ENCODE measurements at regions not wholly inside any gene's neighbourhood (a gene's known extent, or its start where the extent isn't known, plus 50 kb on each side); places are given as distances from the start of the nearest gene placed in this dataset.

DNA sequence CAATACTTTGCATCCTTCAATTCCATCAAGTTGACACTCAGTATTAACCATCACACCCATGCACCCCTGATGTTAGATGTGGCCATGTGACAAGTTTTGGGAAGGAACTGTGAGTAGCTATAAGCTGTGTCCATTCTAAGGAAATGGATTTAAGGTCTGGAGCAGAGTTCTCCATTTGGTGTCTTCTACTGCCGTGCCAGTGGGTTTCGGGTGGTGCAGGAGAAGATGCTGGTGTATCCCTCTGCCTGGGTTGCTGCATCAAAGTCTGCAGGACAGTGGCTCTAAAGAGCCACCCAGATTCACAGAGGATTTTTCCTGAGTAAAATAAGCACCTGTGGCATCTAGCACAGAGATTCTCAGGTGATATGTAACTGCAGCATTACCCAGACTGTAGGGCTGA, 105.7 kb upstream of the IRS2 start:
- no peak overlapping the region for H3K27ac ChIP-seq
- TF ChIP-seq POLR2AphosphoS5 (IDR thresholded peaks at IDR 0.05): no peak
- TF ChIP-seq POLR2A (IDR thresholded peaks at IDR 0.05): no peak
- no peak for TF ChIP-seq CTCF (IDR thresholded peaks at IDR 0.05 in 8 of 11, conservative IDR thresholded peaks at IDR 0.05 in 3 of 11)
- H3K4me1 ChIP-seq: no peaks in the 10 kb centered on the region
- H3K27me3 ChIP-seq (replicated peaks in 1 of 7): no peaks in the 10 kb centered on the region
- H3K36me3 ChIP-seq: no peaks in the 10 kb centered on the region
- H3K9me3 ChIP-seq: peaks cover 0 to 13% (median 7%) of the 10 kb centered on the region in 8 donors
- 95 to 100% (median 97%) methylated on average over 2 of the region's 2 CpGs for WGBS, 5 donors
- DNase-seq: no peak
- intact Hi-C loops (cut with DNase I; ENCODE audit: low total_unique reads): no loop called here
- H3K4me3 ChIP-seq: no peak overlapping the region

DNA sequence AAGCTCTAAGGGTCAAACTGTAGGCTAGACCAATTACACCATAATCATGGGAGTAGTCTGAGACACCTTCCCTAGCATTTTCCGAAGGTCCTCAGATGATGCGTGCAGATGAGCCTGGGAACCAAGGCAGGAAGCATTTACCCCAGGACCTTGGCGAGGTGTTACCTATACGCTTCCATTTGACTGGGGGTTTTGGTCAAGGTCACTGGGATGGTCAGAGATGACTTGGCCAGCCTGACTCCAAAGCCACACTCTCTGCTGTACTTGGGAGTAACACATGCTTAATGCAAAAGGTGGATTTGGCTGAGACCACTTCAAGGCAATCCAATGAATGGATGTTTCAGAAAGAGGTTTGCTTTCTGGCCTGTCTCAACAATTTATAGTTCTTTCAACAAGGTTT, 98.9 kb upstream of the IRS2 start:
- Histone ChIP-seq H3K36me3 (no peaks in the 10 kb centered on the region), H3K9me3 (peaks cover 0 to 13% (median 7%) of the 10 kb centered on the region in 8 donors), H3K27ac (no peak overlapping the region), H3K4me1 (no peaks in the 10 kb centered on the region), H3K27me3 (replicated peaks in 1 of 7) (no peaks in the 10 kb centered on the region), H3K4me3 (no peak overlapping the region)
- DNase-seq: no peak
- 79 to 98% (median 89%) methylated on average over 4 of the region's 4 CpGs for WGBS, 5 donors
- intact Hi-C loops (cut with DNase I; ENCODE audit: low total_unique reads): no loop called here
- no peak for TF ChIP-seq POLR2A (IDR thresholded peaks at IDR 0.05)
- no peak for TF ChIP-seq CTCF (IDR thresholded peaks at IDR 0.05 in 8 of 11, conservative IDR thresholded peaks at IDR 0.05 in 3 of 11)
- no peak for TF ChIP-seq POLR2AphosphoS5 (IDR thresholded peaks at IDR 0.05)

DNA sequence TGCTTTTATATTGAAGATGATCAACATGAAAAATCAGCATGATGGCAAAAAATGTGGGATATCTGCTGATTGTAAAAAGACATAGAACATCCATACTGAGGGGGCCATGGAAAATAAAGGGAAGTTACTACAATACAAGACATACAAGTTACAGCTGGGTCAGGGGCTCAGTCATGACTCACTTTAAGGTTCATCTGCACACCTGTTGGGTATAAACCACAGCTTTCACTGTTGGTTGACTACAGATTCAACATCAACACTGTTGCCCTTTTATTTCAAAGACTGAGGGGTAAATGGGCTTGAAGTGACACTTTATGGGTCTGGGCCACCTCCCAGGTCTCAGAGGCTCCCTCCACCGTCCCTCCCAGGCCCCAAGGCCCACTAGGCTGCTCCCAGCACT, 98.1 kb upstream of the IRS2 start:
- Histone ChIP-seq H3K4me3 (no peak overlapping the region), H3K9me3 (peaks cover 0 to 13% (median 7%) of the 10 kb centered on the region in 8 donors), H3K4me1 (no peaks in the 10 kb centered on the region), H3K36me3 (no peaks in the 10 kb centered on the region), H3K27me3 (replicated peaks in 1 of 7) (no peaks in the 10 kb centered on the region), H3K27ac (no peak overlapping the region)
- 50 to 75% (median 56%) methylated on average over 1 of the region's 1 CpG for WGBS, 5 donors
- no peak for TF ChIP-seq POLR2A (IDR thresholded peaks at IDR 0.05)
- no peak for TF ChIP-seq POLR2AphosphoS5 (IDR thresholded peaks at IDR 0.05)
- no peak for TF ChIP-seq CTCF (IDR thresholded peaks at IDR 0.05 in 8 of 11, conservative IDR thresholded peaks at IDR 0.05 in 3 of 11)
- intact Hi-C loops (cut with DNase I; ENCODE audit: low total_unique reads): no loop called here
- no peak for DNase-seq

- peaks cover 0 to 9% (median 7%) of the 10 kb centered on the region in 8 donors for H3K9me3 ChIP-seq
- DNase-seq: no peak
- H3K27ac ChIP-seq: no peak overlapping the region
- H3K4me3 ChIP-seq: no peak overlapping the region
- no peak for TF ChIP-seq POLR2AphosphoS5 (IDR thresholded peaks at IDR 0.05)
- intact Hi-C loops (cut with DNase I; ENCODE audit: low total_unique reads): no loop called here
- no peaks in the 10 kb centered on the region for H3K4me1 ChIP-seq
- H3K36me3 ChIP-seq: no peaks in the 10 kb centered on the region
- WGBS, 5 donors: 73 to 77% (median 76%) methylated on average over 20 of the region's 20 CpGs
- H3K27me3 ChIP-seq (replicated peaks in 1 of 7): no peaks in the 10 kb centered on the region
These were observed 97.1 kb upstream of the IRS2 start for GRCh38 chr13:109883181-109884180.
